ENCODE measurements at regions not wholly inside any gene's neighbourhood (a gene's known extent, or its start where the extent isn't known, plus 50 kb on each side); places are given as distances from the start of the nearest gene placed in this dataset.

GRCh38 chr2:158049129-158049855, 52.4 kb upstream of the UPP2 start:
- H3K4me3 ChIP-seq (ENCODE audit: low read depth, low read length): no peak overlapping the region
- TF ChIP-seq, protein P1, sequence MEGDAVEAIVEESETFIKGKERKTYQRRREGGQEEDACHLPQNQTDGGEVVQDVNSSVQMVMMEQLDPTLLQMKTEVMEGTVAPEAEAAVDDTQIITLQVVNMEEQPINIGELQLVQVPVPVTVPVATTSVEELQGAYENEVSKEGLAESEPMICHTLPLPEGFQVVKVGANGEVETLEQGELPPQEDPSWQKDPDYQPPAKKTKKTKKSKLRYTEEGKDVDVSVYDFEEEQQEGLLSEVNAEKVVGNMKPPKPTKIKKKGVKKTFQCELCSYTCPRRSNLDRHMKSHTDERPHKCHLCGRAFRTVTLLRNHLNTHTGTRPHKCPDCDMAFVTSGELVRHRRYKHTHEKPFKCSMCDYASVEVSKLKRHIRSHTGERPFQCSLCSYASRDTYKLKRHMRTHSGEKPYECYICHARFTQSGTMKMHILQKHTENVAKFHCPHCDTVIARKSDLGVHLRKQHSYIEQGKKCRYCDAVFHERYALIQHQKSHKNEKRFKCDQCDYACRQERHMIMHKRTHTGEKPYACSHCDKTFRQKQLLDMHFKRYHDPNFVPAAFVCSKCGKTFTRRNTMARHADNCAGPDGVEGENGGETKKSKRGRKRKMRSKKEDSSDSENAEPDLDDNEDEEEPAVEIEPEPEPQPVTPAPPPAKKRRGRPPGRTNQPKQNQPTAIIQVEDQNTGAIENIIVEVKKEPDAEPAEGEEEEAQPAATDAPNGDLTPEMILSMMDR (IDR thresholded peaks at IDR 0.05; ENCODE audit: insufficient read depth, low read length): no peak
- DNase-seq (ENCODE audit: low read depth): no peak

DNA sequence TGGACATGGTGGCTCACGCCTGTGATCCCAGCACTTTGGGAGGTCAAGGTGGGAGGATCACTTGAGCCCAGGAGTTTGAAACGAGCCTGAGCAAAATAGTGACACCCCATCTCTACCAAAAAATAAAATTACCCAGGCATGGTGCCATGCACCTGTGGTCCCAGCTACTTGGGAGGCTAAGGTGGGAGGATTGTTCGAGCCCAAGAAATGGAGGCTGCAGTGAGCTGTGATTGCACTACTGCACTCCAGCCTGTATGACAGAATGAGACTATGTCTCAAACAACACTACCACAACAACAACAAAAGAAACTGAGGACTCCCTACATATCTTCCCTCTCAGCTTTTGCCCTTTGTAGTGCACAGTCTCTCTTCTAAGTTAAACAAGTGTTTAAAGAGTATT, 53.3 kb upstream of the UPP2 start:
- no peak for DNase-seq (ENCODE audit: low read depth)
- TF ChIP-seq, protein P1 (IDR thresholded peaks at IDR 0.05; ENCODE audit: insufficient read depth, low read length): no peak
- no peak overlapping the region for H3K4me3 ChIP-seq (ENCODE audit: low read depth, low read length)

DNA sequence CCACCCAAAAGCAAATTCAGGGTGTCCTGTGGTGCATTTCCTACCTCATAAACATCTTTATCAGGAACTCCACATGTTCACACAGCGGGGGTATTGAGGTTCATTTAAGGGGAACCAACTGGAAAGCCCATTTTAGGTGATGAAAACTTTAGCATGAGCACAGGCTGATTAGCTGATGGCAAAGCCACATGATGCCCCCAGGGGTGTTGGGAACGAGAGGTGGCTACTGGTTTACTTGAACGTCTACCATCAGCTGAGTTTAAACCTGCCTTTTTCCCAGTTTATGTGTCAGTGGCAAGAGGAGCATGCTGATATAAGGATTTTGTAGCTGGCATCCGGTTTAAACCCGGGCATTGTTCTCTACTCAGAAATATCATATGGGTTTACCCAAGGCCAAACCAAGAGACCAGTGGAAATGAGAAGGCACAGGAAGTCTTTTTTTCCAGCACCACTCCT, 54.5 kb upstream of the UPP2 start:
- no peak overlapping the region for H3K4me3 ChIP-seq (ENCODE audit: low read depth, low read length)
- TF ChIP-seq, protein P1 (IDR thresholded peaks at IDR 0.05; ENCODE audit: insufficient read depth, low read length): no peak
- no peak for DNase-seq (ENCODE audit: low read depth)

DNA sequence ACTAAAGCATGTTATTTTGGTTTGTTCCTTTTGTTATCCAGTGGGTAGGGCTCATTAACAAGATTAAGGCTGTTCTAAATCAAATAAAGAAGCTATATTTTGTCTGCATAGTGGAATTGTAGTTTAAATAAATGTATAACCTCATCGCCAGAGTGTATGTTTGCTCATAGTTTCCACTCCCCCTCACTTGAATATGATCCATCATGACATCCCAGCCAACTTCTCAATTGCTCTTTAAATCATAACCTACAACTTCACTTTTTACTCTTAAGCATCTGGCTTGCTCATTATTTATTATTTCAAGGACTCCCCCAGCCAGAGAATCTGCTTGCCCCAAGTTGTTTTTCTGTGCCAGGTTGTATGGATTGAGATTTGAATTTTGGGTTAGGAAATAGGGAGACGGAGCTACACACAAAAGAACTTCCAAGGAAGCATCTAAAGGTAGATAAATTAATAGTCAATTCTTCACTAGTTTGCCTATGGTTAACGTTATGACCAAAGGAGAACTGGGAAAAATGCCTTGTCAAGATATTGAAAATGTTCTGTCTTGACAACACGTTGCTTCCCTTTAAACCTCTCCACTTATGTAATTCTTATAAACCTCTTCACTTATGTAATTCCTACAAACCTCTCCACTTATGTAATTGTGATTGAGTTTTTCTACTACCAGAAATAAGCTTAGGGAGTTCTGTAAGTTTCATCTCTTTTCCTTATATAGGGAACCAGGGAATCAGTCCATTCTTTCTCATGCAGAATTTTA, 55.4 kb upstream of the UPP2 start:
- DNase-seq (ENCODE audit: low read depth): no peak
- TF ChIP-seq, protein P1 (IDR thresholded peaks at IDR 0.05; ENCODE audit: insufficient read depth, low read length): no peak
- H3K4me3 ChIP-seq (ENCODE audit: low read depth, low read length): no peak overlapping the region

- no peak overlapping the region for H3K4me3 ChIP-seq (ENCODE audit: low read depth, low read length)
- no peak for DNase-seq (ENCODE audit: low read depth)
- TF ChIP-seq, protein P1 (IDR thresholded peaks at IDR 0.05; ENCODE audit: insufficient read depth, low read length): no peak
Observed at GRCh38 chr2:158045362-158045761, 56.3 kb upstream of the UPP2 start.

- TF ChIP-seq, protein P1 (IDR thresholded peaks at IDR 0.05; ENCODE audit: insufficient read depth, low read length): no peak
- no peak for DNase-seq (ENCODE audit: low read depth)
Observed at GRCh38 chr2:158043181-158043948, 58.3 kb upstream of the UPP2 start.

More at GRCh38 chr2:158043181-158043948, 58.3 kb upstream of the UPP2 start:
- no peak overlapping the region for H3K4me3 ChIP-seq (ENCODE audit: low read depth, low read length)

Measured in fibroblast of the aortic adventitia (primary cell).